Heart left ventricle (tissue), 13 donors: ENCODE measurements at regions not wholly inside any gene's neighbourhood (a gene's known extent, or its start where the extent isn't known, plus 50 kb on each side); places are given as distances from the start of the nearest gene placed in this dataset.

Source experiments
- CTCF ChIP-seq, 12 donors: fragments of 200-600 bp; sonication (generic) in 4 of 12; IDR thresholded peaks; one replicate each; pipeline versions ENCODE4 v1.5.0 to v1.8.0; 2018 to 2022; ENCODE audit warnings: antibody characterized with exemption in 12 of 12, mild to moderate bottlenecking in 5 of 12
- POLR2A ChIP-seq, 2 donors: fragments of 450-650 bp; IDR thresholded peaks; one replicate each; pipeline ENCODE4 v1.6.1; 2017; ENCODE audit warnings: antibody characterized with exemption in 2 of 2, mild to moderate bottlenecking in 2 of 2, moderate library complexity in 2 of 2
- donor health status: ischemic (EF 13 %, LVEDD 7.1; RV severe dilation, severe dysfunction).
- donor health status: DM: no; HTN: yes; CAD: no.
- donor health status: DM: no; HTN: no; CAD: no.
- donor health status: ischemic (EF 25% LVEDD 6.9; RV normal size, moderate dysfunction).
- donor health status: ischemic (EF 25% LVEDD 5.7; RV mildly dilated, moderate dysfunction).
- donor health status: ischemic (EF 35%, LVEDD 5.7; RV mildly dilated, moderate dysfunction).
- donor health status: nonischemic (EF 11% LVEDD 7.7; RV severe dilation, severe dysfunction).
- donor health status: DM: yes; HTN: yes; CAD: no.
- donor health status: PGD.
- donor health status: ischemic (EF 29% LVEDD 5.4; RV normal size, mild dysfunction).
- donor health status: nonischemic (EF 23%, LVEDD 6.1; RV moderate dilation, normal function).

GRCh38 chr18:76764291-76764901 lies 58.0 kb upstream of the ZNF236 start:
- TF ChIP-seq POLR2A (IDR thresholded peaks at IDR 0.05) (no peak), CTCF (IDR thresholded peaks at IDR 0.05) (no peak)
